ENCODE measurements at regions not wholly inside any gene's neighbourhood (a gene's known extent, or its start where the extent isn't known, plus 50 kb on each side); places are given as distances from the start of the nearest gene placed in this dataset.
"Not testable (repeated sequence)": the region's sequence is repeated elsewhere in the genome, so short reads cannot be mapped to it uniquely, and the experiment has no call there.

GRCh38 chr12:75692876-75693275 is 181.5 kb upstream of the KRR1 start:
- TF ChIP-seq CTCF (IDR thresholded peaks at IDR 0.05), result no peak
- Histone ChIP-seq H3K27ac (no peak overlapping the region), H3K4me3 (no peak overlapping the region)
- no peak for DNase-seq (ENCODE audit: low spot score)

GRCh38 chr12:75690296-75690955 is 179.0 kb upstream of the KRR1 start:
- H3K4me3 ChIP-seq, result no peak overlapping the region
- DNase-seq (ENCODE audit: low spot score), result no peak
- no peak overlapping the region for H3K27ac ChIP-seq
- TF ChIP-seq CTCF (IDR thresholded peaks at IDR 0.05), result no peak

GRCh38 chr12:75686233-75686632 is 174.8 kb upstream of the KRR1 start:
- DNase-seq (ENCODE audit: low spot score); H3K27ac ChIP-seq; H3K4me3 ChIP-seq: not testable (repeated sequence)

GRCh38 chr12:75685617-75686225 is 174.3 kb upstream of the KRR1 start:
- DNase-seq (ENCODE audit: low spot score), result no peak
- H3K4me3 ChIP-seq, result no peak overlapping the region
- TF ChIP-seq CTCF (IDR thresholded peaks at IDR 0.05), result no peak

GRCh38 chr12:75684678-75685616 is 173.5 kb upstream of the KRR1 start:
- no peak for DNase-seq (ENCODE audit: low spot score)
- no peak for TF ChIP-seq CTCF (IDR thresholded peaks at IDR 0.05)
- no peak overlapping the region for H3K4me3 ChIP-seq
- H3K27ac ChIP-seq, result peak overlapping the region in 1 of 2 donors; percentile 39

More at GRCh38 chr12:75685617-75686225, 174.3 kb upstream of the KRR1 start:
- no peak overlapping the region for H3K27ac ChIP-seq

- H3K4me3 ChIP-seq; DNase-seq (ENCODE audit: low spot score): not testable (repeated sequence)
- H3K27ac ChIP-seq, result peak overlapping the region in 1 of 2 donors; percentile 39
Observed at GRCh38 chr12:75683995-75684586, 172.7 kb upstream of the KRR1 start.

- Histone ChIP-seq H3K4me3 (no peak overlapping the region), H3K27ac (no peak overlapping the region)
- TF ChIP-seq CTCF (IDR thresholded peaks at IDR 0.05), result no peak
- no peak for DNase-seq (ENCODE audit: low spot score)
Observed at GRCh38 chr12:75683220-75683619, 171.8 kb upstream of the KRR1 start.

Data from coronary artery (tissue), 2 donors.